ENCODE measurements at regions not wholly inside any gene's neighbourhood (a gene's known extent, or its start where the extent isn't known, plus 50 kb on each side); places are given as distances from the start of the nearest gene placed in this dataset.

- in situ Hi-C loops (cut with MboI; ENCODE audit: low sequenced_read_pairs) (no loop called here), dilution Hi-C loops (cut with HindIII; ENCODE audit: low sequenced_read_pairs, unreplicated experiment) (no loop called here), intact Hi-C loops (cut with micrococcal nuclease) (no loop called here)
- H2BK5ac ChIP-seq (ENCODE audit: low read depth, low read length, poor library complexity, severe bottlenecking): no peak overlapping the region
- ATAC-seq (ENCODE audit: low read depth) (no peak), DNase-seq (no peak)
- WGBS, 2 experiments (ENCODE audit: extremely low coverage in 2 of 2, insufficient read length in 1 of 2): 96% methylated on average over 4 of the region's 13 CpGs; no CpG with 5 or more reads in 1 of the 2 experiments
- no peak overlapping the region for H2AK9ac ChIP-seq (replicated peaks; ENCODE audit: low read depth, low read length, poor library complexity)
- no peak overlapping the region for H4K5ac ChIP-seq (ENCODE audit: low read depth, low read length)
- H3K18ac ChIP-seq (ENCODE audit: low read depth, low read length): no peak overlapping the region
- H3K27me3 ChIP-seq (ENCODE audit: control insufficient read depth, insufficient read depth, low read length): no peaks in the 10 kb centered on the region
- no peak overlapping the region for H2BK120ac ChIP-seq (ENCODE audit: low read depth, low read length)
- CTCF ChIA-PET: no interaction called here
- no peak overlapping the region for H3K9ac ChIP-seq (ENCODE audit: low read depth, low read length)
- no peak overlapping the region for H3K4ac ChIP-seq (ENCODE audit: low read depth, low read length)
- H4K91ac ChIP-seq (ENCODE audit: insufficient read depth, low read depth, low read length): no peak overlapping the region
- no peak overlapping the region for H2AK5ac ChIP-seq (ENCODE audit: low read depth, low read length)
- H3K14ac ChIP-seq (replicated peaks; ENCODE audit: low read depth, low read length): no peak overlapping the region
- TF ChIP-seq BHLHE40 (IDR thresholded peaks at IDR 0.05; ENCODE audit: low read depth, low read length) (no peak), SMC3 (IDR thresholded peaks at IDR 0.05; ENCODE audit: low read depth, low read length) (no peak), CHD1 (IDR thresholded peaks at IDR 0.05; ENCODE audit: low read depth, low read length) (no peak), CEBPB (IDR thresholded peaks at IDR 0.05; ENCODE audit: low read depth, low read length) (no peak), RFX5 (IDR thresholded peaks at IDR 0.05; ENCODE audit: low read depth, low read length) (no peak), USF2 (IDR thresholded peaks at IDR 0.05; ENCODE audit: low read depth, low read length) (no peak), MAZ (IDR thresholded peaks at IDR 0.05; ENCODE audit: borderline replicate concordance, low read depth, low read length) (no peak), CTCF (conservative IDR thresholded peaks at IDR 0.05; ENCODE audit: low read depth, low read length) (no peak), RAD21 (IDR thresholded peaks at IDR 0.05; ENCODE audit: low read length) (no peak), MXI1 (IDR thresholded peaks at IDR 0.05; ENCODE audit: borderline replicate concordance, low read depth, low read length) (no peak), MAFK (IDR thresholded peaks at IDR 0.05; ENCODE audit: low read depth, low read length) (no peak), NFE2L2 (IDR thresholded peaks at IDR 0.05; ENCODE audit: low read depth, low read length) (no peak), POLR2A (IDR thresholded peaks at IDR 0.05; ENCODE audit: low read depth, low read length) (no peak), RCOR1 (IDR thresholded peaks at IDR 0.05; ENCODE audit: insufficient replicate concordance, low read length) (no peak), ELK1 (IDR thresholded peaks at IDR 0.05; ENCODE audit: borderline replicate concordance, low read depth, low read length) (no peak), FOS (IDR thresholded peaks at IDR 0.05; ENCODE audit: low read depth, low read length) (no peak)
- no peaks in the 10 kb centered on the region for H3K36me3 ChIP-seq (ENCODE audit: control insufficient read depth, insufficient read depth, low read length)
- POLR2A ChIA-PET (ENCODE audit: unreplicated experiment): no interaction called here
- no TSS peak for BruUV-seq (replicated peaks)
- H3K23ac ChIP-seq (ENCODE audit: low read depth, low read length): no peak overlapping the region
- H2AFZ ChIP-seq (replicated peaks; ENCODE audit: low read length, poor library complexity): no peak overlapping the region
- no peak overlapping the region for H2BK20ac ChIP-seq (ENCODE audit: low read depth, low read length)
- no peaks in the 10 kb centered on the region for H3K9me3 ChIP-seq (ENCODE audit: control insufficient read depth, insufficient read depth, low read length)
- no peak overlapping the region for H4K8ac ChIP-seq (ENCODE audit: low read depth in 2 of 2, low read length in 2 of 2)
- no peak overlapping the region for H3K56ac ChIP-seq (ENCODE audit: extremely low read depth, insufficient read depth, low read length)
- no peak overlapping the region for H3K4me3 ChIP-seq (ENCODE audit: insufficient read depth, low read depth, low read length)
- no peaks in the 10 kb centered on the region for H3K79me1 ChIP-seq (ENCODE audit: low read depth in 1 of 2, low read length in 2 of 2)
- no peak overlapping the region for H3K4me2 ChIP-seq (ENCODE audit: low read depth, low read length)
- H4K20me1 ChIP-seq (ENCODE audit: insufficient read depth, low read length): no peaks in the 10 kb centered on the region
- H2BK15ac ChIP-seq (ENCODE audit: low read depth, low read length): no peak overlapping the region
- no peaks in the 10 kb centered on the region for H3K4me1 ChIP-seq (ENCODE audit: control insufficient read depth, insufficient read depth, low read length)
- H3K9me1 ChIP-seq (ENCODE audit: insufficient read depth, low read length): no peaks in the 10 kb centered on the region
- H3K27ac ChIP-seq (ENCODE audit: insufficient read depth, low read length): no peak overlapping the region
These were observed 224.4 kb upstream of the NRIP1 start for GRCh38 chr21:15289246-15289645.

Measured in IMR-90 (cell line).